HepG2 (cell line): ENCODE measurements at regions not wholly inside any gene's neighbourhood (a gene's known extent, or its start where the extent isn't known, plus 50 kb on each side); places are given as distances from the start of the nearest gene placed in this dataset.

Experiments used
- DZIP1 ChIP-seq: sonication (generic); formaldehyde crosslinking; IDR thresholded peaks from 2 replicates; pipeline ENCODE4 v1.5.0; 2020; ENCODE audit warnings: mild to moderate bottlenecking, missing genetic modification reagents
- FOXA3 ChIP-seq: IDR thresholded peaks from 2 replicates; pipeline ENCODE4 v1.6.1; 2016; ENCODE audit warnings: missing genetic modification reagents, missing compliant biosample characterization
- HMG20B ChIP-seq: conservative IDR thresholded peaks from 2 replicates; pipeline ENCODE4 v1.6.1; 2016; ENCODE audit warnings: missing genetic modification reagents, missing compliant biosample characterization
- PRDM4 ChIP-seq: sonication (generic); formaldehyde crosslinking; IDR thresholded peaks from 2 replicates; pipeline ENCODE4 v1.9.0; 2021; ENCODE audit warnings: missing genetic modification reagents, borderline replicate concordance
- RXRA ChIP-seq: sonication (generic); formaldehyde crosslinking; IDR thresholded peaks from 2 replicates; pipeline ENCODE4 v1.5.1; 2020; ENCODE audit warnings: missing genetic modification reagents
- ZBTB40 ChIP-seq, 2 experiments: fragments of 450-650 bp in 1 of 2; sonication (generic) in 1 of 2; formaldehyde crosslinking in 1 of 2; IDR thresholded peaks; 2 replicates each; pipeline versions ENCODE4 v1.6.1 to v1.8.0; 2016 to 2022; ENCODE audit warnings: antibody characterized with exemption in 1 of 2, mild to moderate bottlenecking in 1 of 2, missing genetic modification reagents in 1 of 2
- ZNF235 ChIP-seq: sonication (generic); formaldehyde crosslinking; IDR thresholded peaks from 2 replicates; pipeline ENCODE4 v1.8.1; 2023; ENCODE audit warnings: mild to moderate bottlenecking, missing genetic modification reagents, borderline replicate concordance
- ZNF790 ChIP-seq: sonication (generic); formaldehyde crosslinking; IDR thresholded peaks from 2 replicates; pipeline ENCODE4 v1.8.0; 2022; ENCODE audit warnings: missing genetic modification reagents, mild to moderate bottlenecking, borderline replicate concordance

- TF ChIP-seq ZBTB40 (IDR thresholded peaks at IDR 0.05) (no peak), ZBTB40 (CRISPR knock-in tag; IDR thresholded peaks at IDR 0.05) (no peak), FOXA3 (CRISPR knock-in tag) (no peak), ZNF235 (CRISPR knock-in tag) (no peak), RXRA (CRISPR knock-in tag) (no peak), ZNF790 (CRISPR knock-in tag) (no peak), DZIP1 (no peak), HMG20B (CRISPR knock-in tag) (no peak), PRDM4 (CRISPR knock-in tag) (no peak)
Observed at GRCh38 chr12:87155621-87156020, 873.6 kb downstream of the C12orf50 start (continued).
